ENCODE measurements at regions not wholly inside any gene's neighbourhood (a gene's known extent, or its start where the extent isn't known, plus 50 kb on each side); places are given as distances from the start of the nearest gene placed in this dataset.

DNA sequence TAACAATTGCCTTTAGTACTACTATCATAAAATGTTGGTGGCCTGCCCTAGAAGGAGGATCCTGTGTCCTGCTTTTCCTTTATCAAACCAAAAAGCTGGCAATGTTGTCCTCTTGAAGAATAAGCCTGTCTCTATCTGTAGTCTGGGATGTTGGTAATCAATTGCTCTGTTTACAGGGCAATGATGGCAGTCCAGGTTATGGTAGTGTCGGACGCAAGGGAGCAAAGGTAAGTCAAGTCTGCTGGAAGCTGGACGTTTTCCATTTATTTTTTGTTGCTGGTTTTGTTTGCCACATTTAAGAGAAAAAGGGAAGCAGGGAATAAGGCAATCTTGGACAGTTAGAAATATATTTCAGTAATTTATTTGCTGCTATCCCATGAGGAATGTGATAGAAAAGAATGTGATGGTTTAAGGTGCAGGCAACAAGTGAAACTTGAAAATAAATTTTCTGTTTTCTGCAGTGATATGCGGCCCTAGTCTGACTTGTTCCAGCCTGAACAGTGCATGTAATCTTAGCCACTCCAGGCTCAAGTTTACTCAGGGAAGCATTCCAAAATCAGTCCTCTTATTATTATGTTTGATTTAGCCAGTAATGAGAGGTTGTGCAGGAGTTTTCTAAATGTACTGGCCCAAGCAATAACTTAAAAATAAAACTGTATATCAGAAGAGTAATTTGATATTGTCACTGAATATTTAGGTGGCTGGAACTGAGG, 110.3 kb downstream of the COL6A6 start:
- DNase-seq (ENCODE audit: low spot score) (no peak), ATAC-seq (ENCODE audit: low FRiP score) (no peak)
- no peak for TF ChIP-seq CTCF (IDR thresholded peaks at IDR 0.05)

GRCh38 chr3:130627882-130628281, 110.9 kb downstream of the COL6A6 start:
- no peak for ATAC-seq (ENCODE audit: low FRiP score)
- TF ChIP-seq CTCF (IDR thresholded peaks at IDR 0.05), result no peak
- no peak for DNase-seq (ENCODE audit: low spot score)
